Ovary (tissue), 7 donors: ENCODE measurements at regions not wholly inside any gene's neighbourhood (a gene's known extent, or its start where the extent isn't known, plus 50 kb on each side); places are given as distances from the start of the nearest gene placed in this dataset.
"Not testable (repeated sequence)": the region's sequence is repeated elsewhere in the genome, so short reads cannot be mapped to it uniquely, and the experiment has no call there.

ENCODE experiments used
- DNase-seq, 5 donors: peaks; one replicate each; pipeline ENCODE4 v3.0.0-alpha.2; 2019 to 2020
- H3K27ac ChIP-seq, 2 donors: fragments of 200-600 bp; one replicate each; pipeline versions ENCODE4 v1.5.1 to v1.8.0; 2019 to 2022
- H3K27me3 ChIP-seq: fragments of 200-600 bp; one replicate; pipeline ENCODE4 v1.8.0; 2022
- H3K36me3 ChIP-seq: fragments of 200-600 bp; sonication (generic); one replicate; pipeline ENCODE4 v1.5.1; 2019
- H3K4me1 ChIP-seq: one replicate; pipeline ENCODE4 v1.8.1; 2013; ENCODE audit warnings: mild to moderate bottlenecking, moderate library complexity; ENCODE audit not compliant: insufficient read depth
- H3K4me3 ChIP-seq: fragments of 200-600 bp; sonication (generic); one replicate; pipeline ENCODE4 v1.5.1; 2017
- H3K9me3 ChIP-seq, 2 donors: fragments of 200-600 bp in 1 of 2; sonication (generic) in 1 of 2; one replicate each; pipeline versions ENCODE4 v1.5.1 to v1.8.1; 2013 to 2019; ENCODE audit warnings: mild to moderate bottlenecking in 1 of 2, moderate library complexity in 1 of 2
- EP300 ChIP-seq: sonication (generic); formaldehyde crosslinking; IDR thresholded peaks from one replicate; pipeline ENCODE4 v1.6.1; 2017; ENCODE audit warnings: antibody characterized with exemption
- POLR2A ChIP-seq: fragments of 450-650 bp; IDR thresholded peaks from one replicate; pipeline ENCODE4 v1.6.1; 2017; ENCODE audit warnings: antibody characterized with exemption, mild to moderate bottlenecking, moderate library complexity
- WGBS, 3 donors: extraction: QIAGEN DNeasy Blood & Tissue Kit in 1 of 3; methylation state at CpG; one replicate each; pipeline versions ENCODE4 v1.1.5 to v1.1.7; 2013 to 2017; 5-methylcytosine and 5-hydroxymethylcytosine counted together
- intact Hi-C, 4 donors: fragments of 100-400 bp; cut with DNase I; formaldehyde crosslinking; loops; one replicate each; pipeline versions ENCODE4 v1.11.0 to v1.15.1; 2022 to 2023
- TF ChIP-seq, protein P1 (sequence below), 3 donors: fragments of 450-650 bp in 2 of 3; fragments of 200-600 bp in 1 of 3; IDR thresholded peaks; one replicate each; pipeline versions ENCODE4 v1.5.1 to v1.8.0; 2016 to 2022; ENCODE audit warnings: antibody characterized with exemption in 3 of 3, mild to moderate bottlenecking in 1 of 3
- donor health status: DM: no; HTN: no; CAD: no; lungs with moderate emphysema.
- donor health status: DM: no; HTN: no; CAD: no.
- donor health status: Bipolar disorder and iron deficiency.
- donor health status: DM: no; HTN: no; CAD: no.
- donor health status: DM: yes; HTN: yes; CAD: no.

DNA sequence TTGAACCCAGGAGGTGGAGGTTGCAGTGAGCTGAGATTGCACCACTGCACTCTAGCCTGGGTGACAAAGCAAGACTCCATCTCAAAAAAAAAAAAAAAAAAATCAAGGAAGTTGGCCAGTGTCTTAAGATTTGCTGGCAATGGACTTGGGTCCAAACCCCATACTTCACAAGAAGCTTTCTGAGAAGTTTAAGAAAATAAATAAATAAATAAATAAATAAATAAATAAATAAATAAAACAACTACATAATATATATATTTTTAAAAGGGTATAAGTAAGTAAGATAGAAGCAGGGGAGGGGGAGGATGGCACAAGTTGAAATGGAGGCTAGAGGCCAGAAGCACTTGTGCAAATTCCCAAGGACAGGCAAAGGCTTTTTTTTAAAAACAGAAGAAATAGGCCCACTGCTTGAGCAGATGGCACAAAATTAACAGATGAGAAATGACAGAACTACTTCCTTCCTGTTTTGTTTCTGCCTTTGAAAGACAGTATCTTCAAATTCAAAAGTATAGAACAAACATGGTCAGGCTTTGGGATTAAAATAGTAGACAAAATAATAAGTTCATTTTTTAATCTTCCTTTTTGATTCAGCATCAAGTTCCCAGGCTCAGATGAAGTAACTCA, 287.7 kb downstream of the ALDH8A1 start:
- Histone ChIP-seq H3K4me1 (peaks cover 6% of the 10 kb centered on the region), H3K36me3 (no peaks in the 10 kb centered on the region), H3K27ac (no peak overlapping the region), H3K9me3 (no peaks in the 10 kb centered on the region), H3K4me3 (no peak overlapping the region), H3K27me3 (no peaks in the 10 kb centered on the region)
- intact Hi-C loops: no loop called here
- TF ChIP-seq POLR2A (no peak), EP300 (no peak)
- TF ChIP-seq, protein P1, sequence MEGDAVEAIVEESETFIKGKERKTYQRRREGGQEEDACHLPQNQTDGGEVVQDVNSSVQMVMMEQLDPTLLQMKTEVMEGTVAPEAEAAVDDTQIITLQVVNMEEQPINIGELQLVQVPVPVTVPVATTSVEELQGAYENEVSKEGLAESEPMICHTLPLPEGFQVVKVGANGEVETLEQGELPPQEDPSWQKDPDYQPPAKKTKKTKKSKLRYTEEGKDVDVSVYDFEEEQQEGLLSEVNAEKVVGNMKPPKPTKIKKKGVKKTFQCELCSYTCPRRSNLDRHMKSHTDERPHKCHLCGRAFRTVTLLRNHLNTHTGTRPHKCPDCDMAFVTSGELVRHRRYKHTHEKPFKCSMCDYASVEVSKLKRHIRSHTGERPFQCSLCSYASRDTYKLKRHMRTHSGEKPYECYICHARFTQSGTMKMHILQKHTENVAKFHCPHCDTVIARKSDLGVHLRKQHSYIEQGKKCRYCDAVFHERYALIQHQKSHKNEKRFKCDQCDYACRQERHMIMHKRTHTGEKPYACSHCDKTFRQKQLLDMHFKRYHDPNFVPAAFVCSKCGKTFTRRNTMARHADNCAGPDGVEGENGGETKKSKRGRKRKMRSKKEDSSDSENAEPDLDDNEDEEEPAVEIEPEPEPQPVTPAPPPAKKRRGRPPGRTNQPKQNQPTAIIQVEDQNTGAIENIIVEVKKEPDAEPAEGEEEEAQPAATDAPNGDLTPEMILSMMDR (IDR thresholded peaks at IDR 0.05): no peak
- DNase-seq: no peak

DNA sequence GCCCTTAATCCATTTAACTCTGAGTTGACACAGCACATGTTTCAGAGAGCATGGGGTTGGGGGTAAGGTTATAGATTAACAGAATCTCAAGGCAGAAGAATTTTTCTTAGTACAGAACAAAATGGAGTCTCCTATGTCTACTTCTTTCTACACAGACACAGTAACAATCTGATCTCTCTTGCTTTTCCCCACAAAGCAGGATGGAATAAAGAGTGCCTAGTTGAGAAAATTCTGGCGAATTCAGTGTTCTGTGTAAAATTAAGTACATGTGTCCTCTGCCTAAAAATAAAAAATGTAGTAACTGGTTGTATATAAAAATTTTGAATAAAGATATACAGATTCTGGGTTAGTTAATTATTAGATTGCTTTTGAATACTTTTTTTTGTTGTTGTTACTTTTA, 290.0 kb downstream of the ALDH8A1 start:
- H3K27me3 ChIP-seq, H3K9me3 ChIP-seq, H3K4me3 ChIP-seq, H3K36me3 ChIP-seq, intact Hi-C loops, H3K4me1 ChIP-seq, DNase-seq, H3K27ac ChIP-seq: not testable (repeated sequence)
- WGBS, 3 donors: 97 to 98% (median 98%) methylated on average over 1 of the region's 1 CpG

DNA sequence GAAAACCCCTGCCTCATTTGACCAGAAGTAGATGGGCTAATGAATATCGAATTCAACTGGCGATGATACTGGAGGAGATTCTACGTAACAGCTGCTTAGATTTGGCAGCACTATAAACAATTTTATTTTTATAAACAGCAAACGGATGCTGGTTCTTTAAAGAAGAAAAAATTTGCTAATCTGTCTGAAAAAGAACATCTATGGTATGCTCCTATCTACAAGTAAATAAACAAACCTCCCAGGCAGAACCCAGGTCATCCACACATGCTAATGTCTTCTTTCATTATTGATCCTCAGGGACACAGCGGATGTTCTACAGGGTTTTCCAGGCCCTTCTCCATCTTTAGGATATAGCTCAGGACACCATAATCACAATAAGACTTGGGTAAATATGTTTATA, 291.3 kb downstream of the ALDH8A1 start:
- DNase-seq: no peak
- intact Hi-C loops: no loop called here
- Histone ChIP-seq H3K27me3 (no peaks in the 10 kb centered on the region), H3K9me3 (no peaks in the 10 kb centered on the region), H3K36me3 (no peaks in the 10 kb centered on the region), H3K4me3 (no peak overlapping the region), H3K27ac (no peak overlapping the region), H3K4me1 (peaks cover 4% of the 10 kb centered on the region)
- TF ChIP-seq, protein P1 (IDR thresholded peaks at IDR 0.05): no peak
- TF ChIP-seq EP300: no peak
- TF ChIP-seq POLR2A: no peak
- WGBS, 3 donors: 21 to 60% (median 40%) methylated on average over 5 of the region's 5 CpGs

DNA sequence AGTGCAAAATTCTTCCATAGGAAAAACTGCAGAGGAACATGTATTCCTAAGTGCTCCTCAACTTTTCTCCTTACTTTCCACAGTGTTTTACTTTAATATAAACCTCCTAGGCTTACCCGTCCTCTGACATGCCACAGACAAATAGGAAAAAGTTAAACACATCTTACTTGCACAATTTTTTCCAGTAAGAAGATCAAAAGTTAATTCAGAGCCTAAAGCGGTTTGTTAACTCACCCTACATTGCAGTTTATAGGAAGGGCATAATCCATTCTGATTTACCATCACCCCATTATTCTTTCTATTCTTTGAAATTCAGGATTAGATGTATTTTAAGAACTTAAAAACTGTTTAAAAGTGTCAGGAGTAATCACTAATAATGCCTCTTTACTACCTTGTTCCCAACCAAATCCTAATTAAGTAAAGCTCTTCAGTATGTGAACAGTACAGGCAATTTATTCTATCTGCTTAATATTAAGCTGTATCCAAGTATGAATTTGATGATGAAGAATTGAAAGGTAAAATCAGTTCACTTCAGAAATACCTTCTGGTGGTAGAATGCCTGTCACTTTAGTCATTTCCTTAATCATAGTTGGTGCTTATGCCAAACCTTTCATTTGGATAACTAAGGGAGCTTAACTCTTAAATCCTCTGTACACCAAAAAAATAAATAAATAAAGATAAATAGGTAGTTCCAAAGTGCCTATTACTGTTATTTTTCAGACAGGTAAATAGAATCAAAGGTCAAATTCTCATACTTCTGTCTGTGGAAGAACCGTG, 292.0 kb downstream of the ALDH8A1 start:
- no peak for DNase-seq
- TF ChIP-seq POLR2A (no peak), EP300 (no peak)
- TF ChIP-seq, protein P1 (IDR thresholded peaks at IDR 0.05): no peak
- WGBS, 3 donors: 68 to 81% (median 68%) methylated on average over 3 of the region's 3 CpGs

DNA sequence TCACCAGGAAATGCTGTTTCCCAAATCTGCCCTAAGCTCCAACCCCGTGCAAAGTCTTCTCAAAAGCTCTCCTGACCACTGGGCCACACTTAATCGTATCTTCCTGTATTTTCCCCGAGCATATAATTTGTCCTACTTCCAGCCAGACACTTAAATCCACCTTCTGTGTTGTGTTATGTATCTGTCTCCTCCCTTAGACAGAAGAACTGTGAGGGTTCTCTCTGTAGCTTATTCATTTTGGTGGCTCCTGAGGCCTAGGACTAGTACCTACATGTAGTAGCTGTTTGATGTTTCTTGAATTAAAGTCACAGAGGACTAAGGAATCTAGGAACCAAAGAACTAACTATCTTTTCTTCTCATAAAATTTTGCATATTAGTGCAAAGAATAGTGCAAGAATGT, 292.6 kb downstream of the ALDH8A1 start:
- no peak for DNase-seq
- intact Hi-C loops: no loop called here
- H3K27ac ChIP-seq: no peak overlapping the region
- no peaks in the 10 kb centered on the region for H3K36me3 ChIP-seq
- H3K4me1 ChIP-seq: peaks cover 2% of the 10 kb centered on the region
- WGBS, 3 donors: 96 to 97% (median 96%) methylated on average over 3 of the region's 3 CpGs
- TF ChIP-seq EP300 (no peak), POLR2A (no peak)
- TF ChIP-seq, protein P1 (IDR thresholded peaks at IDR 0.05): no peak
- no peaks in the 10 kb centered on the region for H3K9me3 ChIP-seq
- no peaks in the 10 kb centered on the region for H3K27me3 ChIP-seq
- H3K4me3 ChIP-seq: no peak overlapping the region

More for the DNA sequence above, 292.0 kb downstream of the ALDH8A1 start:
- Histone ChIP-seq H3K9me3 (no peaks in the 10 kb centered on the region), H3K36me3 (no peaks in the 10 kb centered on the region), H3K27ac (no peak overlapping the region), H3K4me1 (peaks cover 2% of the 10 kb centered on the region), H3K27me3 (no peaks in the 10 kb centered on the region), H3K4me3 (no peak overlapping the region)
- intact Hi-C loops: no loop called here
